ENCODE measurements at regions not wholly inside any gene's neighbourhood (a gene's known extent, or its start where the extent isn't known, plus 50 kb on each side); places are given as distances from the start of the nearest gene placed in this dataset.
"Not testable (repeated sequence)": the region's sequence is repeated elsewhere in the genome, so short reads cannot be mapped to it uniquely, and the experiment has no call there.

DNA sequence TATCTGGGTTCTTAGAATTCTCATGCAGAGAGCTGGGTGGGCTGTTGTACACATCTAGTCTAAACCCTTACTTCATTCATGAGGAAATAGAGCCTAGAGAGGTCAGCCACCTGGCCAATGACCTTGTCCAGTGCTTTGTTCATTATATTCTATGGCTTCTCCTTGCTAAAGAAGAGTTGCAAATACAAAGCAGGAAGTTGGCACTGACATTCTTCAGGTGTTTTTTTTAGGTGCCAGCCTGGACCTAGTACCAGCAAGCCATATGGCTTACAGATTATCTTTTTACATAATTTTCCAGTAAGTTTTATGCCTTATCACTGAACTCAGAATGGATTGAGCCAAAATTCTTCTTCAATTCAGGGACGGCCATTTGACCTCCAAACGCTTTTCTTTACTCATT lies 54.7 kb upstream of the PGM2 start:
- no peak for DNase-seq

DNA sequence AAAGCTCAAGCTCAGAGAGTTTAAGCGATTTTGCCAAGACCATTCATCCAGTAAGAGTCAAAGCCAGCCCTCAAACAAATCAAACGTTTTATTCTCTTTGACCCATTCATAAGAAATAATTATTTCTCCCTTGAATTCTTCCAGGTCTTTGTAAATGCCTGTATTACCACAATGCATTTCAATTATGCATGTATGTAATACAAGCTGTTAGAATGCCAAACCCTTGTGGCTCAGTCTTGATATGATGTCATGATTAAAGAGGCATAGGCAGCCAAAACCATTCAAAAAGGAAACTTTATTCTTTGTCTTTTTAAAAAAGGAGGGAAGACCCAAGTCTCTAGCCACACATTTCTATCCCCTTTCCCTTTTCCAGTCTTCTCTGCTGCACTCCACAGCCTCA lies 56.5 kb upstream of the PGM2 start:
- DNase-seq: no peak

DNA sequence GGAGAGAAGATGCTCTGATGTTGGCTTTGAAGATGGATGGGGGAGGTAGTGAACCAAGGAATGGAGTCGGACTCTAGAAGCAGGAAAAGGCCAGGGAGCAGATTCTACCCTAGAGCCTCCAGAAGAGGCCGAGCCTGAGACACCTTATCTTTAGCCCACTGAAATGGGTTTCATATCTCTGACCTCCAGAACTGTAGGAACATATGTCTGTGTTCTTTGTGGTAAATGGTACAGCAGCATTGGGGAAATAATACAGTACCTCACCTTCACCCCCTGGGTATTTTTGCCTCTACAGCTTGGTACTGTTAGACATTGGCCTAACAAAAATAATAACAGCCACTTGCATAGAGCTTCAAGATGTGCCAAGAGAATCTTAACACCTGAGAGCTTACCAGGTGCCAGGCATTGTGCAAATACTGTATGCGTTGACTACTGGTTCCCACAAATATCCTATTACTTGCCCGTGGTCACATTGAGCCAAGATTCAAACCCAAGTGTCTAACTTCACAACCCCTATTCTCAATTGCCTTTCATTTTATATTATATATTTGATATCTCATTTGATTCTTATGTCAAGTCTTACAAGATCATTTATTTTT lies 57.0 kb upstream of the PGM2 start:
- DNase-seq: no peak

DNA sequence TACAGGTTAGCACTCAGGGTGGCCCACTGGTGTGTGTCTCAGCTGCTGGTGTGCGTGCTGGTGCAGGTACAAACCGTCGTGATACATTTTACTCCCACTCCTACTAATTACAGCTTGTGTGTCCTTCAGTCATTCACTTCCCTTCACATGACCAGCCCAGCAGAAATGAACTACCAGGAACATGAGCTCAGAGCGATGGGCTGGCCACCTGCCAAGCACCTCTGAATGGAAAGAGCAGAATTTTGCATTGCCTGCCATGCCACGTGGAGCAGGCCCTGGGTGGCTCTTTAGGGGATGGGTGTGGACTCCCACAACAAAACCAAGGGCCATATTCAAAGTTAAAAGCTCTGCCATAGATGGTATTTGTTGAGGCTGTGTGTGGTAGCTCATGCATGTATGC lies 58.9 kb upstream of the PGM2 start:
- peak; percentile 91 for DNase-seq

DNA sequence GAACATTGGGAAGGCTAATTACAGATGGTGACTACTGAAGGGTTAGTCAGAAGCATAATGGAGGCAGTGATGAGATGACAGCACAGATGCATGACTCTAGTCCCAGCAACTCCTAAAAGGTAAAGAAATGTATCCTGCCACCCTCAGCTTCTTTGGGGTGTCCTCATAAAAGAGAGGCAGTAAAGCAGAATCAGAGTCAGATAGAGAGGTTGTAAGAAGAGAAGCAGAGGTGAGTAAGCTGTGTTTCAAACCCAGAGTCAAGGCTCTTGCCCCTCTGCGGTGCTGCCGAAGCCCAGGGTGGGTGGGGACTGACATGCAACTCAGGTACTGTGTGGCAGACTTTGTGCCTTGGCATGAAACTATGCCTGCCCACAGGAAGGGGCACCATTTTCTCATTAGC lies 59.5 kb upstream of the PGM2 start:
- DNase-seq: peak; percentile 21

DNA sequence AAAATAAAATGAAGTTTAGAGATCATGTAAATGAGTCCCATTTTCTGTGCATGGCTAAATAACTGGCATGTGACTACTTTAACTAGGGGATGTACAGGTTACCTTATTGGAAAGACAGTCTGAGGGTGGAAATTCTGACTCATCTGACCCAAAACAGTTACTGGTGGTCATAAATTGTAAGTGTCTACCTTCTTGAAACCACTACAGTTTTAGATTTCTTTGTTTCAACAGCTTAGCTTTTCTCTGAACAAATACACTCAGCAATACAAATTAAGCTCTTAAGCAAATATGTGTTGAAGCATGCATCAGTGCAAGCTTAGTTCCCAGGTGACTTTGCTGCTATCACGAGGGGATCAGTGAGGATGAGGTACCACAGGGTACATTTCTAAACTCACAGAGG lies 60.7 kb upstream of the PGM2 start:
- peak; percentile 58 for DNase-seq

DNA sequence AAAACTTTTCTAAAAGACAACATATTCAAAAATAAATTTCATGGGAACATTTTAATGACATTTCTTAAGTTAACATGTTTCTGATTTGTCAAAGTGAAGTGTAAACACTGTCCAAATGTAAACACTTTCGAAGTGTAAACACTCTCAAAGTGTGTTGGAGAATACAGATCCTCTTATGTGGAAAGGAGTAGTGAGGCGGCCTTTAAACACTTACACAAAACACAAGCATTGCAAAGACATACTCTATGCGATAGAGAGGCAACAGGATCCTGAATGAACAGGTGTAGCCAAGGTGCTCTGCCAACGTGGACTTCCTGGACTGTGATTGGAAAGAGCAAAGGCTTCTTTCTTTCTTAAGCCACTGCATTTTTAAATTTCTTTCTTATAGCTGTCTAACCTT lies 62.7 kb upstream of the PGM2 start:
- DNase-seq: peak; percentile 5

DNA sequence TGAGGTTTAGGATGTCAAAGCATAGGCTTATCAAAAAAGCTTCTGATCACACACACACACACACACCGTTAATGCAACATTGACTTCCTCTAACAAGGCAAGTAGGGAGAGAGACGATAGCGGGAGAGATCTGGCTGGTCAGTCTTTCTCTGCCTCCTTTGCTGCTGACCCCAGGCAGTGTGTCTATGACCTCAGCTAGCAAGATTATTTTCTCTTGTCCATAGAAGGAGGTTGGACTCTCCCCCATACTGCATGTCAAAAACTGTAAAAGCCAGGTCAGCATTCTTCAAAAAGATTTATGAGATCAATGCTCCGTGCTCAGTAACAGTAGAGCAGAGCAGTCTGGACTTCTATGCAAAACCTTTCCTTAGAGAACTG lies 63.5 kb upstream of the PGM2 start:
- DNase-seq: peak; percentile 23

DNA sequence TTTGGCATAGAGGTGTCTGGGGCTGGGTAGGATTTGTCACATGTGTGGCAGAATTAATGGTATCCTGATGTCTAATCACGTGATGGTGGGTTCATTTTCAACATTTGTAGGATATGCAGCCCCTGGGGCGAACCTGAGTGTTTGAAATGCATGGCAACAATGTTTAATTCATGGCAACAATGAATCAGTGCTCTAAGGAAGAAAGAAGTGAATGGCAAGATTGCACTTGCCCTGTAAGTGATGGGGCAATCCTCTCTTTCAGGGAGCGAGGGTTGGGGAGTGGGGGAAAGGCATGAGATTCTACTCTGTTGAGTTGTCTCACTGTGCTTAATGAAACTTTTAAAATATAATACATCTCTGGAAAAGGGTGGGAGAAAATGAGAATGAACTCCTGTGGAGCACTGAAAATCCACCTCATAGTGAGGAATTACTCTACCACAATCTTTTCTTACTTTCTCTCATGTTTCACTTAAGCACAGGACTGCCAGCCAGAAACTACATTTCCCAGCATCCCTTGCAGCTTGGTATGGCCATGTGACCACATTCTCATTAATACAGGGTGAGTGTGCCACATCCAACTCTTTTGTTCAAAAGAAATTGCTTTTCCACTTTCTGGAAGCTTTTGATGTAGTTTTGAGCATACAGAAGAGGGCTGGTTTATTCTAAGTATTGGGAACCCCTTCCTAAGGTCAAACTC lies 64.0 kb upstream of the PGM2 start:
- peak; percentile 93 for DNase-seq

DNA sequence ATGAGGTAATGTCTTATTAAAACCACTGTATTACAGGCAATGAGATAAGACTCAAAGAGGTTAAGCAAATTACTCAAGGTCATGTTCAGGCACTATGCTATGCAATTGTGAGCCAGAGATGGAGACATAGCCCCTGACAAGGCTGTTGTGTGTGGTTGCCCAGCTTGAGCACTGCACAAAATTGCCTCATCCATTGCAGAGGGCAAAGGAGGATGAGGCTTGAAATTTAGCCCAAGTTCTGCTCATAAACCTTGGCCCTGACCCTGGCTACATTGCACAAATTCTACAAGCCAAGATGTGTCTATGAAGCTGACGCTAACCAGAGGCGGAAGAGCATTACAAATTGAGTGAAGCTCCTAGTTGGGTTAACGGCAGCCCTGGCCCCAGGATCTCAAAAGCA lies 65.6 kb upstream of the PGM2 start:
- peak; percentile 7 for DNase-seq

DNA sequence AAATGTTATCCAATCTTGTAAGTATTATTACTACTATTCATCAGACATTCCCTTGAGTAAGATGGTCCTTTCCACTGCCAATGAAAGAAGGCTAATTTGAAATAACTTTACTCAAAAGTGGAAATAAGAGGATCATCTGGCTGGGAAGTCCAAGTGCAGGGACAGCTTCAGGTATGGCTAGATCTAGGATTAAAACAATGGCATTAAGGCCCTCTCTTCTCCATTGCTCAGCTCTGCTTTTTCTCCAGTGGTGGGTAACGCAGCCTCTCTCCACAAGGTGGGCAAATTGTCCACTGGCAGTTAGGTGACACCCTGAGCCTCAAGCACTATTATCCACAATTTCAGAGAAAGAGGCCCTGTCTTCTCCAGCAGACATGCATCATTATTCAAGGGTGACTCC lies 66.7 kb upstream of the PGM2 start:
- DNase-seq: no peak

DNA sequence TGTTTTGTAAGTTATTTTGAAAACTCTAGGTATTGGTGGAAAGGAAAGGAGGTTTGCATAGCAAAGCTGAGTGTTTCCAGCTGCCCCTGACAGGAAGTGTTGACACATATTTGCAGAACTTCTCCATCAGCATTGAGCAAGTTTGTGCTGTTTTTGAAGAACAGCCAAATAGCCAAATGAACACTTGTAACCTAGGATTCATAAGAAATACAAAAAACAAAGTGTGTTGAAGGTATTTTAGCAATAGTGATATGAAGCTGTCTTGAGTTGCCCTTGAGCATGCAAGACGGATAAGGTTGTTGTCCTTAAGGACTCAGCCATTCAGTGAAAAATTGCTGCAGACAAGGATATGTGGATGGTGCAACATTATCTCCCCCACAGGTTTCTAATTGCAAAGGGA lies 68.3 kb upstream of the PGM2 start:
- DNase-seq: peak; percentile 20

DNA sequence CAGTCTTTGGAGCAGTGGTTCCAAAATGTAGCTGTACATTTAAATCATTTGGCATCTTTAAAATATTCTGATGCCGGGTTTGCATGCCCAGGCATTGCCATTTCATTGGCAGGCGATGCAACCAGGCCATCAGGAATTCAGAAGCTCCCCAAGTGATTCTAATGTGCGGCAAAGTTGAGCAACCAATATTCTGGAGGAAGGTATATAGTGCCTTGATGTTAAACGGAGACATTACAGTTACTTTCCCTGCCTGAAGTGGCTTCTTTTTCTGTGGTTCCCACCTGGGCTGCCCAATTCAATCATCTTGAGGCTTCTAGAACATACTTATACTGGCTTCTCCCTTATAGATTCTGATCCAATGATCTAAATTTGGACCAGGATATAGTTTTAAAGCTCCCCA lies 68.7 kb upstream of the PGM2 start:
- DNase-seq: no peak

DNA sequence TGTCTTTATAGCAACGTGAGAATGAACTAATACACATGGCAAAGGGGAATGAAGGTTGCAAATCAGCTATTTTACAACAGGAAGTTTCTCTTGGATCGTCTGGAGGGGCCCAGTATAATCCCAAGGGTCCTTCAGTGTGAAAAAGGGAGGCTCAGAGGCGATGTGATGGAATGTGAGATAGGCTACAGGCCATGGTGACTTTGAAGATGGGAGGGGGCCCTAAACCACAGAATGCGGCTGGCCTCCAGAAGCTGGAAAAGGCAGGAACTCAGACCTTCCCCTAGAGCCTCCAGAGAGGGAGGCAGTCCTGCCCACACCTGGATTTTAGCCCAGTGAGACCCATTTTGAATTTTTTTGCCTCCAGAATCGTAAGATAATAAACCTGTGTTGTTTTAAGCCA lies 69.4 kb upstream of the PGM2 start:
- no peak for DNase-seq

DNA sequence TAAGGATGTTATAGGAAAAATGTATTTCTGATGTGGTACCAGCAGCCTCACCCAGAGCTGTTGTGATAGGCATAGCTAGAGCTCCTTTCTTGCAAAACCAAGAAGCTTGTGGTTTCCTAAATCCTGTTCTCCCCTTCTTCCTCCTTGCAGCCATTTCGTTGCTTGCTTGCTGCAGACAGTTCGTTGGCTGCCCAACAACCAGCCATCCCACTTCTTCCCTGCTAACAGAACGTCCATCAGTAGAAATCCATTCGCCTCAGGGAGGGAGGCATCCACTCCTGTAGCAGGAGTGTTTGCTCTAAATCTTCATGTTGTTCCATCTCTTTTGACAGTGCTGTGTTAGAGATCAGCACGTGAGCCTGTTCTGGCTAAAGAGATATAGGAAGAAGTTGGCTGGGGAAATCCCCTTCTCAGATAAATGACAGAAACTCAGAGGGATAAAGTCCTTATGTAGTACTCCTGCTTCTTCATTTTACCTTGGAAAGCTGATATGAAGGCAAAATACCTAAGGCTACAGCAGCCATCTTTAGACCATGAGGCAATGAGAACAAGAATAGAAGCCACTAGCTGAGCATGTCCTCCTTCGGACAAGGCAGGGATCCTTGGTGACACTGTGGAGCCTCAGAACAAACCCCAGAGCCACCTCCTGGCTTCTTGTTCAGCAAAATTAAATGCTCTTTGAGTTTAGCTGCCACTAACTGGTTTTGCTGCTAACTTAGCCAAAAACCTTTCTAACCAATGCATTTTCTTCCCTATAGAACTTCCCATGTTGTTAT lies 68.4 kb upstream of the RELL1 start:
- DNase-seq: no peak

DNA sequence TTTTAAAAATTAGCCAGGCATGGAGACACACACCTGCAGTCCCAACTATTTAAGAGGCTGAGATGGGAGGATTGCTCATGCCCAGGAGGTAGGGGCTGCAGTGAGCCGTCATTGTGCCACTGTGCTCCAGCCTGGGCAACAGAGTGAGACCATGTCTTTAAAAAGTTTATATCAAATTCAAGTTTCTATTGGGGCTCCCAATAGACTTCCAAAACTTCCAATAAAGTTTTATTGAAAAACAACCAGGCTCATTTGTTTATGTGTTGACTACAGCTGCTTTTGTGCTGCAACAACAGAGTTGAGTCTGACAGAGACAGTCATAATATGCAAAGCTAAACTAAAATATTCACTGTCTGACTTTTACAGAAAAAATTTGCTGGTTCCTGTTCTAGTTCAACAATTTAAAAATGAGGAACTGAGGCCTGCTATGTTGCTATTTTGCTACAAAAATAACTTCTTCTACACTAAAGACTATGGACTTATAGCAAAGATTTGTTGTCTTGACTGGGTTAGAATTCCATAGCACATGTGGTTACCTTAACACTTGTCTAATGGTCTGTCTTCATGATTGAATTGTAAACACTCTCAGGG lies 63.3 kb upstream of the RELL1 start:
- DNase-seq: no peak

DNA sequence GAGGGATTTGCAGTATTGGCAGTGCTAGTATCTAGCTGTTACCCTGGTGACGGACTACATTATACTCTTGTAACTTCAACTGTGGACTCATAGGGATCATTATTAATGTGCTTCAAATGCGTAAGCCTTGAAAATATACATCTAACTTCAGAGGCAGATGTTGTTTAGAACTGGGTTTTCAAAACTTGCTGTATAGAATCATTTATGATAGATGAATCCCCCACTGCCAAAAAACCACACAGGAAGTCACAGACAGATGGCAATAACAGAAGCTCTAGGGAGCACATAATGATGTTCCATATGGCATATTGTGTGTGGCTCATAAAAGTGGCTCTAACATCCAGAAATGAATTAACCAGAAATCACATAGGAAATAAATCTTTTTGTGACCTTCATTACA lies 62.3 kb upstream of the RELL1 start:
- DNase-seq: peak; percentile 89

DNA sequence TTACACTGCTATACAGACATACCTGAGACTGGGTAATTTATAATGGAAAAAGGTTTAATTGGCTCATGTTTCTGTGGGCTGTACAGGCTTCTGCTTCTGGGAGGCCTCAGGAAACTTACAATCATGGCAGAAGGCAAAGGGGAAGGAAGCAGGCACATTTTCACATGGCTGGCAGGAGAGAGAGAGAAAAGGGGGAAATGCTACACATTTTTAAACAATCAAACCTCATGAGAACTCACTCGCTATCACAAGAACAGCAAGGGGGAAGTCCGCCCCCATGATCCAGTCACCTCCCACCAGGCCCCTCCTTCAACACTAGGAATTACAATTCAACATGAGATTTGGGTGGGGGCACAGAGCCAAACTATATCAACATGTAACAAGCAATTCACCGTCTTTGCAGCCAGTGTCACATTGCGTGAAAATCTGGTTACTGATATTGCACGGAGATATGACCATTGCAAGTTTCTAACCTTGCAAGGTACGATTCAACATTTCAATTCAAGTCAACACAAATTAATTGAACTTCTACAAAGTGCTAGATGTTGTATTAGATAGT lies 61.7 kb upstream of the RELL1 start:
- DNase-seq: peak; percentile 61

DNA sequence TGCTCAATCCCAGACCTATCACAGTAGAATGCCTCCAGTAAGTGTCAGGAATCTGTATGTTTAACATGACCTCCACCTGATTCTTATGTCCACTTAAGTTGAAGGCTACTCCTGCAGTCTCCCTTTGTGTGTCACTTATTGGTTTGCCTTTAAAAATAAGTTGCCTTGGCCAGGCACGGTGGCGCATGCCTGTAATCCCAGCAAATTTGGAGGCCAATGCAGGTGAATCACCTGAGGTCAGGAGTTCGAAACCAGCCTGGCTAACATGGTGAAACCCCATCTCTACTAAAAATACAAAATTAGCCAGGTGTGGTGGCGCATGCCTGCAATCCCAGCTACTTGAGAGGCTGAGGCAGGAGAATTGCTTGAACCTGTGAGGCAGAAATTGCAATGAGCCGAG lies 60.7 kb upstream of the RELL1 start:
- DNase-seq: not testable (repeated sequence)

DNA sequence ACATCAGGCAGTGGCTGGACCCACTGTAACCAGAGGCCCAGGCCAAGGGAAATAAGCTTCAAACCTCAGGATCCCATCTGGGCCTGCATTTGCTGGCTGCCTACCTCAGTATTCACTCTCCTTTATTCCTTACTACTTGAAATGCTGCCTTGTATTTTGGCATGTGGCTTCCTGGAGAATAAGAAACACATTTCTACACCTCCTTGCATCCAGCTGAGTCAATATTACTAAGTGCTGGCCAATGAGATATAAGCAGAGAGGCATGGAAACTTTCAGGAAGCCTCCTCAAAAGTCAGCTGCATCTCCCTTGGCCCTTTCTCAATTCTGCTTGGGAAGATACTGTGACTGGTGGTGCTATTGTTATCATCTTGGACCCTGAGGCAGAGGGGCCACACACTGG lies 59.8 kb upstream of the RELL1 start:
- no peak for DNase-seq

DNA sequence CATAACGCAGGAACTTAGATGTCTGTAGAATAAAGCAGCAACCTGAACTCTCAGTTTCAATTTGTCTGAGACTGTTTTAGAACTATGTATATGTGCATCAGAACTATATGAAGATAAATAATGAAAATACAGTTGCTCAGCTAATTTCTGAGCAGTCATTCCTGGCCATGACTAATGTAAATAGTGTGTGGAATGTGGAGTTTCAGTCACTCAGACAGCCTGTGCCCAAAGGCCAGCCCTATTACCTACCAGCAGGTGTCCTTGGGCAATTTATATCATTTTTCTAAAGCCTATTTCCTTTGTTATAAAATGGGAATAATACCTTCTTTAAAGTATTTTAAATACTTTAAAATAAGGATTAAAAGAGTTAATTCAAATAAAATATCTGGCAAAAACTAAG lies 56.0 kb upstream of the RELL1 start:
- DNase-seq: peak; percentile 4

DNA sequence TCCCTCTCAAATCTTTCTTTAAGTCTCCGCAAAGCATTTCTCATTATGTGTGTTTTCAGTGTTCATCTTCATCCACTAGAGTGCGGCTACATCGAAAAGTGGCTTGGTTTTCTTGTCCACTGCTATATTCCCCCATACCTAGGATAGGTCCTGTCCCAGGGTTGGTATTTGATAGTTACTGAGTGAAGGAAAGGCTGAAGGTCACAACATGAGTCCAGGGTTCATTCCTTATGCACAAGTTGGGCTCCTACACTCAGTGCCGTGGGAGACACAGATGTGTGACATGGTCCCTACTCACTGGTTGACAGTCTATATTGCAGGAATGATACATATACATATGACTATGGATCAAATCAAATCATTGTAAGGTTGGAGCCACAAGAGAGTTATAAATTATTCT lies 55.4 kb upstream of the RELL1 start:
- DNase-seq: no peak

DNA sequence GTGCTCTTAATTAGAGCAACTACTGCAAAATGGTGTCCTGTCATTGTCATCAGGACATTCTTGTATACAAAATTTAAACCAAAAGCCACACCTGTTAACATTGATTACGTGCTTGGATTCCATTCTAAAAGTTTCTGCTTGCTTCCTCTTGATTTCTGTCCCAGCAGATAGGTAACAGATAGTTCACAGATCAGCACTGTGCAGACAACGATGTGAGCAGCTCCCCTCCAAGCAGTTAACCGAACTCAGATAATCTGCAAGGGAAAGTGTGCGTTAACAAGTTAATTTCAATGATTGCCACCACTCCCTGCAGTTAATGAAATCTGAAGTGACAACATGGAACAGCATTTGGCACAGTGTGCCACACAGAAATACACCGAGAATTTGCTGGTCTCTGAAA lies 54.4 kb upstream of the RELL1 start:
- DNase-seq: no peak

DNA sequence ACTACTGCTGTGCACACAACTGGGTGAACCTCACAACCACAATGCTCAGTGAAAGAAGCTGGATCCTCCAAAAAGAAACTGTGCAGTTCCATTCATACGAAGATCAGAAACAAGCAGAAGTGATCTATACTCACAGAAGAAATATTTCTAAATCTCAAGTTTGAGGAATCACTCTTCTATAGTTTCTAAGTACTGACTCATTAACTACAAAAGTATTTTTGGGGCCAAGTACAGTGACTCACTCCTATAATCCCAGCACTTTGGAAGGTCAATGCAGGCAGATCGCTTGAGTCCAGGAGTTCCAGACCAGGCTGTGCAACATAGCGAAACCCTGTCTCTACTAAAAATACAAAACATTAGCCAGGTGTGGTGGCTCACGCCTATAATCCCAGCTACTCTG lies 51.3 kb upstream of the RELL1 start:
- no peak for DNase-seq

Data from NCI-H69 (cell line).